Fibroblast of lung (primary cell): ENCODE measurements at regions not wholly inside any gene's neighbourhood (a gene's known extent, or its start where the extent isn't known, plus 50 kb on each side); places are given as distances from the start of the nearest gene placed in this dataset.

ENCODE experiments used
- DNase-seq, 2 donors: peaks; one replicate each; pipeline versions ENCODE4 v3.0.0 to v3.0.0-alpha.2; 2010; ENCODE audit warnings: low read depth in 2 of 2
- H2AFZ ChIP-seq: 2 replicates; pipeline ENCODE4 v1.5.1; 2012; ENCODE audit warnings: low read length, control low read depth, inconsistent platforms
- H3K27ac ChIP-seq: 2 replicates; pipeline ENCODE4 v1.5.1; 2011; ENCODE audit warnings: low read length, control low read depth; ENCODE audit not compliant: insufficient read depth
- H3K27me3 ChIP-seq: 2 replicates; pipeline ENCODE4 v1.5.1; 2011; ENCODE audit warnings: mild to moderate bottlenecking, low read length; ENCODE audit not compliant: control insufficient read depth, insufficient read depth
- H3K36me3 ChIP-seq: 2 replicates; pipeline ENCODE4 v1.5.1; 2011; ENCODE audit warnings: low read length; ENCODE audit not compliant: control insufficient read depth, insufficient read depth
- H3K4me1 ChIP-seq: 2 replicates; pipeline ENCODE4 v1.5.1; 2011; ENCODE audit warnings: low read length; ENCODE audit not compliant: control insufficient read depth, insufficient read depth; ENCODE audit errors: extremely low read depth
- H3K4me2 ChIP-seq: 2 replicates; pipeline ENCODE4 v1.5.1; 2011; ENCODE audit warnings: low read length, control low read depth; ENCODE audit not compliant: insufficient read depth; ENCODE audit errors: extremely low read depth
- H3K4me3 ChIP-seq, 4 experiments: fragments of 200-600 bp in 1 of 4; sonication (generic) in 1 of 4; replicated peaks in 1 of 4; 2 replicates each; pipeline ENCODE4 v1.5.1; 2011 to 2016; ENCODE audit warnings: low read length in 4 of 4, low read depth in 3 of 4, mild to moderate bottlenecking in 3 of 4, control low read depth in 2 of 4, inconsistent platforms in 1 of 4, mixed read lengths in 1 of 4; ENCODE audit not compliant: insufficient read depth in 1 of 4; ENCODE audit errors: control extremely low read depth in 1 of 4
- H3K79me2 ChIP-seq: 2 replicates; pipeline ENCODE4 v1.5.1; 2012; ENCODE audit warnings: mild to moderate bottlenecking, low read length, inconsistent platforms; ENCODE audit not compliant: control insufficient read depth, insufficient read depth
- H3K9ac ChIP-seq: 2 replicates; pipeline ENCODE4 v1.5.1; 2011; ENCODE audit warnings: mild to moderate bottlenecking, low read length, control low read depth; ENCODE audit not compliant: insufficient read depth
- H3K9me3 ChIP-seq: 2 replicates; pipeline ENCODE4 v1.5.1; 2012; ENCODE audit warnings: low read depth, low read length; ENCODE audit not compliant: control insufficient read depth, insufficient read depth
- H4K20me1 ChIP-seq: 2 replicates; pipeline ENCODE4 v1.5.1; 2011; ENCODE audit warnings: low read length; ENCODE audit not compliant: control insufficient read depth, insufficient read depth; ENCODE audit errors: extremely low read depth
- EZH2 ChIP-seq: IDR thresholded peaks from 2 replicates; pipeline ENCODE4 v1.5.1; 2012; ENCODE audit warnings: low read length, control low read depth, mild to moderate bottlenecking; ENCODE audit errors: missing control alignments
- TF ChIP-seq, protein P1 (sequence below), 2 donors: IDR thresholded peaks in 1 of 2; conservative IDR thresholded peaks in 1 of 2; 1 replicate in 1 of 2; 2 replicates in 1 of 2; pipeline ENCODE4 v1.5.1; 2011 to 2012; ENCODE audit warnings: low read length in 2 of 2, control low read depth in 1 of 2, inconsistent platforms in 1 of 2, low read depth in 1 of 2, mild to moderate bottlenecking in 1 of 2

DNA sequence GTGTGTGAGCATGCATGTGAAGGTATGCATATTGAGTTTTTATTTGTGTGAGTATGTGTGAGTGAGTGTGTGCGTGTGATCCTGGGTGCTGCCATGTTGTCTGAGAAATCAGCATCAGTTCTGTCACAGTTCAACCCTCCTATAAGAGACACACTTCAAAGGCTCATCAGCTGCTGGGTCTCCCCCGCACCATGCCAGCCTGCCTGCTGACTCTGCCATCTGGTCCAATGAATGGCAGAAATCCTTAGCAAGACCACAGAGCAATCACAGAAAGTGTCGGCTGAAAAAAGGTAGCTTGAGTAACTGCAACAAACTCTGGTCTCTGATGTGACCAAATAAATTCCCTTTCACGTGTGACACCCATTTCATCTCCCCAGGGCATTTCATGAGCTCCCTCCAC lies 381.8 kb upstream of the MAF start:
- H3K4me1 ChIP-seq = no peaks in the 10 kb centered on the region
- no peak for DNase-seq
- no peaks in the 10 kb centered on the region for H3K79me2 ChIP-seq
- no peaks in the 10 kb centered on the region for H4K20me1 ChIP-seq
- no peak overlapping the region for H3K4me2 ChIP-seq
- H3K9ac ChIP-seq = no peak overlapping the region
- H3K9me3 ChIP-seq = no peaks in the 10 kb centered on the region
- H2AFZ ChIP-seq = no peak overlapping the region
- no peak for TF ChIP-seq EZH2
- TF ChIP-seq, protein P1, sequence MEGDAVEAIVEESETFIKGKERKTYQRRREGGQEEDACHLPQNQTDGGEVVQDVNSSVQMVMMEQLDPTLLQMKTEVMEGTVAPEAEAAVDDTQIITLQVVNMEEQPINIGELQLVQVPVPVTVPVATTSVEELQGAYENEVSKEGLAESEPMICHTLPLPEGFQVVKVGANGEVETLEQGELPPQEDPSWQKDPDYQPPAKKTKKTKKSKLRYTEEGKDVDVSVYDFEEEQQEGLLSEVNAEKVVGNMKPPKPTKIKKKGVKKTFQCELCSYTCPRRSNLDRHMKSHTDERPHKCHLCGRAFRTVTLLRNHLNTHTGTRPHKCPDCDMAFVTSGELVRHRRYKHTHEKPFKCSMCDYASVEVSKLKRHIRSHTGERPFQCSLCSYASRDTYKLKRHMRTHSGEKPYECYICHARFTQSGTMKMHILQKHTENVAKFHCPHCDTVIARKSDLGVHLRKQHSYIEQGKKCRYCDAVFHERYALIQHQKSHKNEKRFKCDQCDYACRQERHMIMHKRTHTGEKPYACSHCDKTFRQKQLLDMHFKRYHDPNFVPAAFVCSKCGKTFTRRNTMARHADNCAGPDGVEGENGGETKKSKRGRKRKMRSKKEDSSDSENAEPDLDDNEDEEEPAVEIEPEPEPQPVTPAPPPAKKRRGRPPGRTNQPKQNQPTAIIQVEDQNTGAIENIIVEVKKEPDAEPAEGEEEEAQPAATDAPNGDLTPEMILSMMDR (conservative IDR thresholded peaks at IDR 0.05 in 1 of 2, IDR thresholded peaks at IDR 0.05 in 1 of 2; ENCODE audit: low read depth in 1 of 2, low read length in 2 of 2) = no peak
- no peaks in the 10 kb centered on the region for H3K27me3 ChIP-seq
- no peak overlapping the region for H3K27ac ChIP-seq
- H3K4me3 ChIP-seq = no peak overlapping the region
- H3K36me3 ChIP-seq = no peaks in the 10 kb centered on the region

DNA sequence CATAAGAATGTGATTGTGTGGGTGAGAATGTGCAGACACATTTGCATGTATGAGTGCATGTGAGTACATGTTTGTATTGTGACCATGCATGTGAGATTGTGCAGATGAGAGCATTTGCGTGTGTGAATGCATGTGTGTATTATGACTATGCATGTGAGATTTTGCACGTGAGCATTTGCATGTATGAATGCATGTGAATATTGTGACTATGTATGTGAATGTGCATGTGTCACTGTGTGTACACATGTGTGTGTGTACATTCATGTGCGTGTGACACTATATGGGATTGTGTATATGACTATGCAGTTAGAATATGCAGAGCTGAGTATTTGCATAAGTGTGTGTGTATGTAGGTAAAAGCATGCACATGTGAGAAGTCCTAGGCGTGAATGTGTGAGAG lies 381.3 kb upstream of the MAF start:
- H3K27ac ChIP-seq = no peak overlapping the region
- no peak for DNase-seq
- H4K20me1 ChIP-seq = no peaks in the 10 kb centered on the region
- no peak overlapping the region for H3K4me2 ChIP-seq
- no peak overlapping the region for H3K4me3 ChIP-seq
- H3K4me1 ChIP-seq = no peaks in the 10 kb centered on the region
- TF ChIP-seq, protein P1 (conservative IDR thresholded peaks at IDR 0.05 in 1 of 2, IDR thresholded peaks at IDR 0.05 in 1 of 2; ENCODE audit: low read depth in 1 of 2, low read length in 2 of 2) = no peak
- no peak for TF ChIP-seq EZH2
- H2AFZ ChIP-seq = no peak overlapping the region
- no peaks in the 10 kb centered on the region for H3K9me3 ChIP-seq
- no peaks in the 10 kb centered on the region for H3K79me2 ChIP-seq
- no peaks in the 10 kb centered on the region for H3K27me3 ChIP-seq
- H3K9ac ChIP-seq = no peak overlapping the region
- H3K36me3 ChIP-seq = no peaks in the 10 kb centered on the region

DNA sequence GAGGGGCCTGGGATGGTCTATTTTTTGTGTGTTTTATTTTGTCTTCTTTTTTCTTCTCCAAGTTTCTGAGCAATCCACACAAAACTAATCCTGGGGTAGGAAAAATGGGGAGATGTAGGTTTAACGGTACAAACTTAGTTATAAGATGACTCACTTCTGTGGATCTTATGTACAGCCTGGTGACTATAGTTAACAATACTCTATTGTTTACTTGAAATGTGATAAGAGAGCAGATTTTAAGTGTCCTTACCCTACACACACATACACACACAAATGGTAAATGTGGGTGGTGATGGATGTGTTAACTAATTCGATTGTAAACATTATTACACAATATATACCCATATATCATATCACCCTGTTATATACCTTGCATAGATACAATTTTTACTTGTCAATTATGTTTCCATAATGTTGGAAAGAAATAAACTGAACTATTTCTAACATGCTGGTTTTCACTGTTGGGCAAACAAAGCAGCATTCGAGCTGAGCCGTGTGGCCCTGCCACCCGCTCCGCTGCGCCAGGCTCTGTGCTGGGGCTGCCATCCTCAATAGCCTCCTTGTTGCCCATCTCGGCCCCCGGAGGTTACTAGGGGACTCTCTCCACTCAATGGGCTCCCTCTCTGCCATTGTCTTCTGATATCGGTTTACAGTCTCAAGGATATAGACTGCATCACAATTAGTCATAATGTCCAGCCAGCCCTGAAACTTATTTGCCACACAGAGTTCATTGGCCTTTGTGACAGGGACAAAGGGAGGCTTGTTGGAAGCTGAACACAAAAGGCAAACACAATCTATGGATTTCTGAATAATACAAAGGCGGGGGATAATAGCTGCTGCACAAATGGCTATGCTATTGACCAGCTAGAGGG lies 380.3 kb upstream of the MAF start:
- H3K9ac ChIP-seq = no peak overlapping the region
- H3K4me2 ChIP-seq = no peak overlapping the region
- TF ChIP-seq, protein P1 (conservative IDR thresholded peaks at IDR 0.05 in 1 of 2, IDR thresholded peaks at IDR 0.05 in 1 of 2; ENCODE audit: low read depth in 1 of 2, low read length in 2 of 2) = no peak
- no peak for TF ChIP-seq EZH2
- no peak overlapping the region for H2AFZ ChIP-seq
- H4K20me1 ChIP-seq = no peaks in the 10 kb centered on the region
- no peak overlapping the region for H3K27ac ChIP-seq
- H3K9me3 ChIP-seq = no peaks in the 10 kb centered on the region
- H3K4me3 ChIP-seq = no peak overlapping the region
- H3K4me1 ChIP-seq = no peaks in the 10 kb centered on the region
- no peaks in the 10 kb centered on the region for H3K27me3 ChIP-seq
- no peaks in the 10 kb centered on the region for H3K36me3 ChIP-seq
- H3K79me2 ChIP-seq = no peaks in the 10 kb centered on the region
- peak in 1 of 2 donors; percentile 11 for DNase-seq
